ENCODE measurements at regions not wholly inside any gene's neighbourhood (a gene's known extent, or its start where the extent isn't known, plus 50 kb on each side); places are given as distances from the start of the nearest gene placed in this dataset.

DNA sequence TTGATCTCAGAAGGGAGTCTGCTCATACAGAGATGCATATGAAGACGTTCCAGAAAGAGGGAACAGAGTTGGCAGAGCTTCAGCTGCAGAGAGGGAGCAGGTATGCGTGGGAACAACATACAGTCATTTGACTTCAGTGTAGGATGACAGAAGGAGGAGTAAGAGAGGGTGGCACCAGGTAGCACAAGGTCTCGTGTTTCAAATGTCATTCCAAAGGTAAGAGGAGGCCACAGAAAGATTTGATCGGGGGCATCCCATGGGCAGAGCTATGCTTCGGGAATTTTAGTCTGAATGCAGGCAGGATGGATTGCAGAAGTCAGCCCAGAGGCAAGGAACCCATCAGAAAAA, 367.1 kb downstream of the CDK5RAP2 start:
- DNase-seq (ENCODE audit: low spot score): no peak

DNA sequence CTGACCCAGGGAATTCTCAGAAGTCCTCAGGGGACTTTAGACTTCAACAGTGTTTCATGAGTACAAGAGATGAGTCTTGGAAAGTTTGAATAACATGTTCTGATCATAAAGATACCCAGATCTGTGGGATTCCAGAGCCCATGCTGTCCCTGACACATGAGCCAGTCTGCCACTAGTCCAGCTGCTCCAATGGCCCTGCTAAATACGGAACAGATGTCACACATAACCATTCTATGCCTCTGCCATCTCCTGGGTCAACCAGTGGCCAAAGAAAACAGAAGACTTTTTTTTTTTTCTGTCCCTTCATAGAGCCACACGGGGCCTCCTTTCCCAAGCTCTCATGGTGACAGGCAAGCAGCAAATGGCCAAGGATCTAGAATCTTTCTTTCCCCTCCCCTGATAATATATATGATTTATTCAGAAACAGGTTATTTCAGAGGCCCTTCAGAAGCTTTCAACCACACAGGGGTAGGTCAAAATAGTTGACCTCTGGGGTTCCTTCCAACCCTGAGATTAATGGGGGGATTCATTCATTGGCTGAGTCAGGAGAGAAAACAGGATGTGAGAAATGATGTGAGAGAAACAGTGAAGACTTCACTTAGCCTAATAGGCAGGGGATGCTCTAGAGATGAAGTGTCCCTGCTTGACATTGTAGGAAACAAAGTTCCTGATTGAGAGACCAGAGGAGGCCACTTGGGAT, 367.7 kb downstream of the CDK5RAP2 start:
- no peak for DNase-seq (ENCODE audit: low spot score)

- no peak for DNase-seq (ENCODE audit: low spot score)
Observed at GRCh38 chr9:120210274-120210673, 369.7 kb downstream of the CDK5RAP2 start.

- DNase-seq (ENCODE audit: low spot score): no peak
Observed at GRCh38 chr9:120202856-120203654, 376.9 kb downstream of the CDK5RAP2 start.

GRCh38 chr9:120198027-120198426, 381.9 kb downstream of the CDK5RAP2 start:
- no peak for DNase-seq (ENCODE audit: low spot score)

GRCh38 chr9:120197605-120198004, 382.4 kb downstream of the CDK5RAP2 start:
- no peak for DNase-seq (ENCODE audit: low spot score)

DNA sequence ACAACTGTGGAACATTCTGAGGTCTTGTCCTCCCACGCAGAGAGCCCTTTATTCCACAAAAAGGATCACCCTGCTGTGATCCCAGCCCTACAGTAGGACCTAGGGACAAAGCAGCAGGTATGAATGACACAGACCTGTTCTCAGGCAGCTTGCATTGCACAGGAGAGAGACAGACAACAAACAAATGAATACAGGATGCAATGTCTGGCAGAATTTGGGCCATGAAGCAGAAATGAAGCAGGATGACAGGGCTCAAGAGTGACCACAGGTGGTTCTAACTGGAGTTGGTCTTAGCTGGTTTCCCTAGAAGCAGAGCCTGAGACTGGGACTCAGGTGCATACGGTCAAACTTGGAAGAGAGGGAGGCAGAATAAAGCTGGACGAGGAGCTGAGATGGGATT, 388.8 kb downstream of the CDK5RAP2 start:
- no peak for DNase-seq (ENCODE audit: low spot score)

- no peak for DNase-seq (ENCODE audit: low spot score)
Observed at GRCh38 chr9:120187758-120188157, 392.2 kb downstream of the CDK5RAP2 start.

GRCh38 chr9:120186276-120186675, 393.7 kb downstream of the CDK5RAP2 start:
- no peak for DNase-seq (ENCODE audit: low spot score)

DNA sequence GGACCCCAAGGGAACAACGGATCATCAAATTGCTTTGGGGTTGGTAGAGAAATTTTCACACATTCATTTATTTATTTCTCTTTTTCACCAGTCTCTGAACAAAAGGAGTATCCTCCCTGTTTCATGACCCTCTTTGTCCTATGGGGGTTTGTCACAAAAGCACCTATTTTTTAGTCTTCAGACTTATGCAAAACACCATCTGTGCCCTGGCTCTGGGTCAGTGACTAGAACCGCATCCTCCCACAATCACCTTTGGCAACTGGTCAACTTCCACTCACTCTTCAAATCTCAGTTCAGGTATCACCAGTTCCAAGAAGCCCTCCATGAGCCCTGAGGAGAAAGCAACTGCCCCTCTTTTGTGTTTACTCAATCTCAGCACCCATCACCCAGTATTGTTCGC, 395.7 kb downstream of the CDK5RAP2 start:
- no peak for DNase-seq (ENCODE audit: low spot score)

GRCh38 chr9:120183615-120184014, 396.4 kb downstream of the CDK5RAP2 start:
- no peak for DNase-seq (ENCODE audit: low spot score)

DNA sequence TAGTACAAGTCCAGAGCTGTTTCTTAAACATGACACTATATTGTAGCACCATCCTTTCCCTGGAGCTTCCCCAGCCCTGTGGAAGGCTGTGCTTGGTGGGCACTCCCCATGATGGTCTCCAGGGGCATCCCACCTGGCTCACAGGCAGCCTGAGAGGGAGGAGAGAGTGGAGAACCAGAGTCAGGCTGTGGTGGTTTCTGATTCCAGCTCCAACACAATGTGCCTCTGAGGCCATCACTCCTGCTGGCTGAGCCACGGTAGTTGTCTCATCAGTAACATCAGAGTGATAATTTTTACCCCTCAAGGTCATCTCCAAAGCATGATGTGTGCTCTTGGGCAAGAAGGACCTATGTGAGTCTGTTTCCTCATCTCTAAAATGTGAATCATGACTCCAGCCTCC, 398.0 kb downstream of the CDK5RAP2 start:
- no peak for DNase-seq (ENCODE audit: low spot score)

DNA sequence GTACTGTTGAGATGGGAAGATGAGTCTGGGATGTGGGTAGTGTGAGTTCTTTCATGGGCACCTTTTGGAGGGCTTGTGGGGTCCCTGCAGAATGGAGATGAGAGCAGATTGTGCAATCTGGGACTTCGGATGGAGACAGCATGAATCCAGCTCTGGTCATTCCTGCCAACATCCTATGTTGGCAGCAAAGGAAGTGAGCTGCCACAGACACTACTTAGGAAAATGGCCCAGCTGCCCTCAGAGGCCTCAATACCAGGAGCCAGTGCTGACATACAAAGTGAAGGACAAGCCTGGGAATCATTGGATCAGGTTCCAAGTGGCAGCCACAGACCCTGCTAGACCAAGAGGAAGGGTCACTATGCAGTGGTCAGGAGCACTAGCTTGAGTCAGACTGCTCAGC, 402.8 kb downstream of the CDK5RAP2 start:
- no peak for DNase-seq (ENCODE audit: low spot score)

- no peak for DNase-seq (ENCODE audit: low spot score)
Observed at GRCh38 chr9:120175031-120175430, 404.9 kb downstream of the CDK5RAP2 start.

DNA sequence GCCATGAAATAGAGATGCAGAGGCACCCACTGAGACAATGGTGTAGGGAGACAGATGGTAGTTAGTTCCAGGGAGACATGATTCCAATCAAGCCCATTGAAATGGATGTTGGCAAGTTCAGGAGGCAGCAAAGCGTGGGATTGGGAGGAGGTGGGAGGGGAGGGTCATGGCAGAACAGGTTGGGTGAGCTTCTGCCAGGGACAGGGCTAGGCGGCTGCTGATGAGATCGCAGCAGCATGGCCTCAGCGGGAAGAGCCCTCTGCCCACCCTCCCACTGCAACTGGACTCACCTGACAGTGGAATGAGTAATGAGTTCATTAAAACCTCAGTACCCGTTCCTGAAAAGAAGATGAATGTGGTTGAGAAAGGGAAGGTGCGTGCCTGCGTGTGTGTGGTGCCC, 418.2 kb downstream of the CDK5RAP2 start:
- DNase-seq (ENCODE audit: low spot score): no peak

GRCh38 chr9:120158221-120158620, 421.7 kb downstream of the CDK5RAP2 start:
- DNase-seq (ENCODE audit: low spot score): no peak

DNA sequence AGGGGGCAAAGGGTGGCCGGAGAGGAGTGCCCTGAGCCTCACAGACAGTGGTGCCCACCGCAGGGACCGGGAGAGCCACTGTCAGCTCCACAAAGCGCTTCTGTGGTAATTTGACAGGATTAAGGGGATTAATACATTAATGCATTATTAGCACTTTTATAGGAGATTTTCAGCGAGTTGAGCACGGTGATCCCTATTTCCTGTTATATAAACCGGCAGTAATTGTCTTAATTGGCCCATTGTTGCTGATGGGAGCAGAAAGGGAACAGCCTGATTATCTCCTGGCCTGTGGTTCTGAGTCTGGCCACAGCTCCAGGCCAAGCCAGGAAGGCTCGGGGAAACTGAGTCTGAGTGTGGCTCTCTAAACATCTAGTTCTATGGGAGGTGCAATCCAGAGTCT, 423.6 kb downstream of the CDK5RAP2 start:
- no peak for DNase-seq (ENCODE audit: low spot score)

- DNase-seq (ENCODE audit: low spot score): no peak
Observed at GRCh38 chr9:120153258-120153657, 426.7 kb downstream of the CDK5RAP2 start.

DNA sequence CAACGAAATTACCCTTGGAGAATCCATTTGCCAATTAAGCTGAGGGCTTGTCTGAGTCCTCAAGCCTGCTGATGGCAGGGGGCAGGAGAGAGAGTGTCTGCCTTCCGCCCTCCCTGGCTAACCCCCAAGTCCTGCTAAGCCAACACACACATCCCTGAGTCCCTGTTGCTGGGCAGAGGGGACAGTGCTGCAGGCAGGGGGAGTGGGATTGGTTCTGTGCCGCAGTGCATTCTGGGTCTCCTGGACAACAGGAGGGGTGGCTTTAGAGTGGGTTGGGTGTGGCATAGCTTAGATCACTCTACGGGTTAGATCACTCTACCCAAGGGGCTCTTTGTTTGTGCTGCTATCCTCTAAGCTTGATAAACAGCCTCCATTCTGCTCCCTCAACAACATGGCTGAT, 427.7 kb downstream of the CDK5RAP2 start:
- DNase-seq (ENCODE audit: low spot score): no peak

DNA sequence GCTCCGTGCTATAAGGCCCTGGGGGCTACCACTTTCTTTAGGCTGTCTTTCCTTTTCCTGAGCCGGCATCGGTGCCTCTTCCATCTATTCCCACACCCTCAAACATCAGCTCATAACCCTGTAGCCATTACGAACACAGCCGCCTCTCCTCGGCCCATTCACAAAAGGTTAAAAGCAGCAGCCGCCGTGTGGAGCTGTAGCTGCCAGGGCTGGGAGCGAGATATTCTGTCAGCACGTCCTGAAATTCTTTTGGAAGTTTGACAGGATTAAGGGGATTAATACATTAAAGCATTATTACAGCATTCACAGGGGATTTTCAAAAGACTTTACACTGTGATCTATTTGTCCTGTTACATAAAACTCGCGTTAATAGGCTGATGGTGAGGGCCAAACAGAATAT, 428.2 kb downstream of the CDK5RAP2 start:
- DNase-seq (ENCODE audit: low spot score): no peak

DNA sequence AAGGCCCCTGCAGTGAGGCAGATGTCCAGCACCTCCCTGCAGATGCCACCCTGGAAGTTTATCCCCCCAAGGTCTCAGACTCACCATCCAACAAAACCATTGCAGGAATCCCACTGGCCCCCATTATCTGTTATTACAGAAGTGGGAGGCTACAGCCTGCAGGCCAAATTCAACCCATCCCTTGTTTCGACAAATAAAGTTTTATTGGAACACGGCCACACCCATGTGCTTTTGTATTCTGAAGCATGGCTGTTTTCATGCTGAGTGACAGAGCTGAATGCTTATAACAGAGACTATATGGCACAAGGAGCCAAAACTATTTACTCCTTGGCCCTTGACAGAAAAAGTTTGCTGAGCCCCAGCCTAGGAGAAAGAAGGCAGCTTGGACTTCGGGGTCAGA, 428.8 kb downstream of the CDK5RAP2 start:
- no peak for DNase-seq (ENCODE audit: low spot score)

GRCh38 chr9:120138955-120139354, 441.0 kb downstream of the CDK5RAP2 start:
- DNase-seq (ENCODE audit: low spot score): no peak

DNA sequence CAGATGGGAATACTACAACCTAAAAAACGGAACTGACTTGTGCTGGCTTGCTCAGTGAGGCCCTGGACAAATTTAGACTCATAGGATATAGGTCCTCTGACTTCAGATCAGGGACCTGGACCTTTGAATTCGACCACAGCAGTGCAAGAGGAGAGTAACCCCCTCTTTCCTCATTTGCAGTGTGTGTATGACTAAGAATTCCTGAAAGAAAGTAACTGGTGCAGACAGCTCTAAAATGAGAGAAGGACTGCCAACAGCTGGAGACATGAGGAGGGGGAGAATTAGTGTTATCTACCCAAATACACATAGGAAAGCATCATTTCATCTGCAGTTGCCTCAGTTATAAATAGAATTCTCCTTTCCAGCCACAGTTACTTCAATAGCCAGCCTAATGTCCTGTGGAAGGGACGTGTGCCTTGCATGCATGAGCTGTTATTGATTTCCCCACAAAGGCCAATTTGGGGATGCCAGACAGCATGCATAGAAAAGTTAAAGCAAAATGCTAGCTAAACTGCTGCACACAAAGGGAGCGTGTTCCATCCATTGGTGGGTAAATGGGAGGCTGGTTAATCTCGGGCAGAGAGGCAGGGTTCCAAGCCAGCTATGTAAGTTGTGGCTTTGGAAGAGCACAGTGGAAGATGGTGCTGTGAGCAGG, 442.7 kb downstream of the CDK5RAP2 start:
- no peak for DNase-seq (ENCODE audit: low spot score)

All from mucosa of gallbladder (tissue), 1 donor.